ENCODE measurements at regions not wholly inside any gene's neighbourhood (a gene's known extent, or its start where the extent isn't known, plus 50 kb on each side); places are given as distances from the start of the nearest gene placed in this dataset.

- no peak for TF ChIP-seq CTCF (IDR thresholded peaks at IDR 0.05; ENCODE audit: poor library complexity)
- no peak for TF ChIP-seq EZH2phosphoT487 (IDR thresholded peaks at IDR 0.05; ENCODE audit: low read depth, severe bottlenecking, unreplicated experiment)
- no peak for TF ChIP-seq EZH2 (IDR thresholded peaks at IDR 0.05; ENCODE audit: borderline replicate concordance)
Observed at GRCh38 chr2:120461092-120461491, 115.2 kb downstream of the INHBB start.

Data from hepatocyte (in vitro differentiated cells).